Stimulated activated CD4-positive, alpha-beta T cell treated with anti-CD3 and anti-CD28 coated beads, Interleukin-2, amount 100 ng/mL, for 4 hours (primary cell): ENCODE measurements at regions not wholly inside any gene's neighbourhood (a gene's known extent, or its start where the extent isn't known, plus 50 kb on each side); places are given as distances from the start of the nearest gene placed in this dataset.

Experiments
- DNase-seq: peaks from one replicate; pipeline ENCODE4 v3.0.0-alpha.2; 2020; ENCODE audit warnings: low read depth

DNA sequence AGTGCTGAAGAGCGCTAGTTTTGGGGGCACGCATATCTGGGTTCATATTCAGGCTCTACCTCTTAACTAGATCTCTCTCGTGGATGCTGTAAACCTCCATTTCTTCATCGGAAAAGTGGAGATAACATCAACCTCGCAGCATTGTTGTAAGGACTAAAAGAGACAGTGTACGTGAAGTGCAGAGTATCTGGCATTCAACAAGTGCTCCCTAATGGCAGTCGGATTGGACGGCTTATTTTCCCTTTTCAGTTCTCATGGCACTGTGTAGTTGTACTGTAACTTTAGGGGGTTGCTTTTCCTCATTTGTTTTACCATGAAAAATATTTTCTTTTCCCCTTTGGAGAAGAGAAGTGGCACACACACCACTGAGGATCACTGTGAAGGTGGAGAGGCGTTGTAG is 51.4 kb upstream of the ESX1 start:
- no peak for DNase-seq
